Motor neuron (in vitro differentiated cells): ENCODE measurements at regions not wholly inside any gene's neighbourhood (a gene's known extent, or its start where the extent isn't known, plus 50 kb on each side); places are given as distances from the start of the nearest gene placed in this dataset.
"Not testable (repeated sequence)": the region's sequence is repeated elsewhere in the genome, so short reads cannot be mapped to it uniquely, and the experiment has no call there.

Source experiments
- ATAC-seq, 8 experiments: fragments of 200-7000 bp; cut with Tn5 transposase; replicated peaks in 6 of 8; 2 replicates each; pipeline ENCODE4 v1.8.0; 2021; ENCODE audit warnings: mild to moderate bottlenecking in 8 of 8, moderate library complexity in 8 of 8
- H3K27ac ChIP-seq, 2 donors: fragments of 250-450 bp; sonication (Bioruptor Pico); 2 replicates each; pipeline ENCODE4 v1.9.0; 2021; ENCODE audit warnings: antibody characterized with exemption in 2 of 2, mild to moderate bottlenecking in 2 of 2, moderate library complexity in 1 of 2
- H3K4me1 ChIP-seq, 2 donors: fragments of 250-450 bp; sonication (Bioruptor Pico); replicated peaks in 1 of 2; 2 replicates each; pipeline ENCODE4 v1.6.1; 2021; ENCODE audit warnings: antibody characterized with exemption in 2 of 2, mild to moderate bottlenecking in 2 of 2, moderate library complexity in 1 of 2
- H3K4me3 ChIP-seq, 5 donors: fragments of 250-450 bp; sonication (Bioruptor Pico); 2 replicates each; pipeline ENCODE4 v1.9.0; 2021; ENCODE audit warnings: antibody characterized with exemption in 5 of 5, mild to moderate bottlenecking in 5 of 5, moderate library complexity in 4 of 5
- whole genome bisulfite sequencing, 10 experiments: fragments of 450-650 bp; shearing (Covaris generic); methylation state at CpG; one replicate each; pipeline ENCODE4 v1.0.0; 2022; 5-methylcytosine and 5-hydroxymethylcytosine counted together
- in situ Hi-C, 9 experiments: fragments of 400-800 bp; cut with MboI; loops; one replicate each; pipeline ENCODE4 v1.15.0; 2021; ENCODE audit warnings: low sequenced_read_pairs in 9 of 9, low pct_unique_long_range_greater_than_20kb in 2 of 9; ENCODE audit not compliant: unreplicated experiment in 9 of 9

DNA sequence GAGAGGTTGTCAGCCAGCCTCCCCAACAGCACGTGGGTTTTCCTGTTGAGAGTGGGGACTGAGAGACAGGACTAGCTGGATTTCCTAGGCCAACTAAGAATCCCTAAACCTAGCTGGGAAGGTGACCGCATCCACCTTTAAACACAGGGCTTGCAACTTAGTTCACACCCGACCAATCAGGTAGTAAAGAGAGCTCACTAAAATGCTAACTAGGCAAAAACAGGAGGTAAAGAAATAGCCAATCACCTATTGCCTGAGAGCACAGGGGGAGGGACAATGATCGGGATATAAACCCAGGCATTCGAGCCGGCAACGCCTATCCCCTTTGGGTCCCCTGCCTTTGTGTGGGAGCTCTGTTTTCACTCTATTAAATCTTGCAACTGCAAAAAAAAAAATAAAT is 180.5 kb upstream of the TBX18 start:
- H3K27ac ChIP-seq, ATAC-seq, in situ Hi-C loops, H3K4me3 ChIP-seq, H3K4me1 ChIP-seq: not testable (repeated sequence)
- WGBS, 10 experiments, result 0 to 100% (median 83%) methylated on average over 1 to 7 of the region's 7 CpGs; no CpG with 5 or more reads in 4 of the 10 experiments

DNA sequence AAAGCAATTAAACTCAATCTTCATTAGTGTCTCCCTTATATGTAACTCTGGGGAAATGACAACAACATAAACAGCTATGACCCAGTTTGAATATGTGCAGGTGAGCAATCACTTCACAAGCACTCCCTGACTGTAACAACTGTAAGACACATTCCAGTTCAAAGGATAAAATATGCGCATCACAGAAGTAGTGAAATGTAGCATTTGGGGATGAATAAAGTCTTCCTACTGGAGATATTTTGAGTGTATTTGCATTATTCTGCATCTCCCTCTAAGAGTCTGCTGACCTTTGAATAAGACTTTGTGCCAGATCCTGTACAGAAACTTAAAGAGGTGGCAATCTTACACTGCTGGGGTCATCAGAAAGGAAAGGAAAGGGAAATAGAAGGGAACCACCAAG is 179.5 kb upstream of the TBX18 start:
- in situ Hi-C loops, result no loop called here
- peak in 3 of 8 experiments; percentile 98 to 99 (median 98) for ATAC-seq
- 0 to 100% (median 80%) methylated on average over 1 of the region's 1 CpG; no CpG with 5 or more reads in 4 of the 10 experiments for WGBS, 10 experiments

GRCh38 chr6:84941609-84942008 is 177.2 kb upstream of the TBX18 start:
- H3K27ac ChIP-seq, H3K4me1 ChIP-seq, in situ Hi-C loops, H3K4me3 ChIP-seq, ATAC-seq: not testable (repeated sequence)

More for the DNA sequence above, 179.5 kb upstream of the TBX18 start:
- Histone ChIP-seq H3K27ac (no peak overlapping the region), H3K4me1 (no peaks in the 10 kb centered on the region), H3K4me3 (no peak overlapping the region)

GRCh38 chr6:84929212-84929611 is 164.8 kb upstream of the TBX18 start:
- no peak overlapping the region for H3K4me3 ChIP-seq
- H3K27ac ChIP-seq, result no peak overlapping the region
- no peak for ATAC-seq
- in situ Hi-C loops, result no loop called here
- no peaks in the 10 kb centered on the region for H3K4me1 ChIP-seq
- WGBS, 10 experiments, result 20 to 86% (median 67%) methylated on average over 1 of the region's 1 CpG; no CpG with 5 or more reads in 3 of the 10 experiments

GRCh38 chr6:84927551-84927950 is 163.2 kb upstream of the TBX18 start:
- ATAC-seq, result no peak
- in situ Hi-C loops, result no loop called here

DNA sequence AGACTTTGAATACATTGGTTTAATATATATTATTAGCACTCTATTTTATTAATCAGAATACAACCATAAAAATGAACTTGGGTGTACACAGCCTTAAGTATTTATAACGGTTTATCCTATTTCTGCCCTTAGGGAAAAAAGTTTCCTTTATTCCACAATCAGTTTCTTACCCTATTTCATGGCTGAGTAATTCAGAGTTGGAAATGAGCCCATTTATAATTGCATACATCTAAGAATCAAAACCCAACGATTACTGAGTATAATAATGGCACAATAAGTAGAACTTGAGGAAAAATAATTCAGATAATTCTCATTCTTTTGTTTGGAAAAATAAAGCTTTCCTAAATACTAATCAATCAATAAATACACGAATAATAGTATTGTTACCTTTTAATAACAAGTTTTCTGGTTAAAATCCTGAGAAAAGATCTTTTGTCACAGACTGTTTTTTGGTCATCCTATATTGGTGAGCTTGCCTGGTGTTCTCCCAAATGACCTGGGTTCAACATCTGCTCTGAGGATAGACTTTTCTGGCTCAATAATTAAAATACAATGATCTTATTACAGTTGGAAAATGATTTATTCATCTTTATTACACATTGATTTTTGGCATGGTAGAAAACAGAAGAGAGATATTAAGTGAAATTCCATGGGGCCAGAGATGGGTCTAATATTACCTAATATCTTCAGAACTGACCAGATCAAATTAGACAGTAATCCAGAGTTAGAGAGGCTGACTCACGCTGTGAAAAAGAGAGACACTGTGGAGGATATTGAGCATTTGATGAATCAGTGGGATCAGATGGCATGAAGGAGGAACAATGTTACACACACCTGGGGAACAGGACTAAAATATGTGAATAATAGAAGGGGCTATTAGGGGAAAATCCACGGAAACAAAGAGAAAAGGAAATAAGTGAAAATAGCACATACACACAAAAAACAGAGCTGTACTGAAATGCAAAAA is 162.1 kb upstream of the TBX18 start:
- ATAC-seq, result peak in 2 of 8 experiments; percentile 25 to 31
- Histone ChIP-seq H3K4me1 (no peaks in the 10 kb centered on the region), H3K27ac (no peak overlapping the region), H3K4me3 (no peak overlapping the region)
- 19 to 72% (median 57%) methylated on average over 3 to 5 of the region's 5 CpGs for WGBS, 10 experiments
- in situ Hi-C loops, result no loop called here

More at GRCh38 chr6:84927551-84927950, 163.2 kb upstream of the TBX18 start:
- Histone ChIP-seq H3K4me1 (no peaks in the 10 kb centered on the region), H3K4me3 (no peak overlapping the region), H3K27ac (no peak overlapping the region)

DNA sequence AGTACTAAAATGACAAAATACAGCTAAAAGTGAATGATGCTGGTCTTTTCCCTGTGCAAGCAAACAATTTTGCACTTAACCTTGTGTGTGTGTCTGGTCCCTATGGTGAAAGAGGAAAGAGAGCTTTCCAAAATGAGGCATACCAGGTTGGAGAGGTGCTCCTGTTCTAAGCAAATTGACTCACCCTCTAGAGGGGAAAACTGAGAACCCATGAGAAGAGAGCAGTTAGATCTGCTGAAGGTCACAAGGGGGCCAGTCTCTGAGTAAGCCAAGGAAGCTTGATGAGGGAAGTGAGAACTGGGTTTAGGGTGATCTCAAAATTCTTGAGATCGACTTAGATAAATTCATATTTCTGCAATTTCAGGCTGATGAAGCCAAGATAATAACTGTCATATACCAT is 157.5 kb upstream of the TBX18 start:
- no peak overlapping the region for H3K4me3 ChIP-seq
- no peak overlapping the region for H3K27ac ChIP-seq
- no peak for ATAC-seq
- no peaks in the 10 kb centered on the region for H3K4me1 ChIP-seq
- 63 to 100% (median 86%) methylated on average over 1 of the region's 1 CpG; no CpG with 5 or more reads in 5 of the 10 experiments for WGBS, 10 experiments
- in situ Hi-C loops, result no loop called here

DNA sequence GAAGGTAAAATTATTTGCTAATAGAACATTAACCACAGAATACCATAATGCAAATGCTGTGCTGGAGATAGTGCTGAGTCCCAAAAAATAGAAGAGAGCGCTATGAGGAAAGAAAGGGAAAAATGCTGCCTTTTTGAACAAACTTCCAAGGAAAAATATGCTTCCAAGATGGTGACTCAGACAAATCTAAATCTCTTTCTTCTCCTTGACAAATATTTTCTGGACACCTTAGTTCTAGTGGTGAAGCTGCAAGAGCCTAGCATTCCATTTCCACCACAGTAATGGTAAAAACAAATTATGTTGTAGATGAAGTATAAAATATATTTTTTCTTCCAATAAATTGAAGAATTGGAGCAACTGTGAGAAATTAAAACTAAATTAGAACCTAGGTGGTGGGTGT is 155.6 kb upstream of the TBX18 start:
- in situ Hi-C loops, result no loop called here
- ATAC-seq, result no peak
- H3K4me3 ChIP-seq, result no peak overlapping the region
- H3K4me1 ChIP-seq, result no peaks in the 10 kb centered on the region
- H3K27ac ChIP-seq, result no peak overlapping the region
- 100% methylated on average over 1 of the region's 1 CpG; no CpG with 5 or more reads in 4 of the 10 experiments for WGBS, 10 experiments

DNA sequence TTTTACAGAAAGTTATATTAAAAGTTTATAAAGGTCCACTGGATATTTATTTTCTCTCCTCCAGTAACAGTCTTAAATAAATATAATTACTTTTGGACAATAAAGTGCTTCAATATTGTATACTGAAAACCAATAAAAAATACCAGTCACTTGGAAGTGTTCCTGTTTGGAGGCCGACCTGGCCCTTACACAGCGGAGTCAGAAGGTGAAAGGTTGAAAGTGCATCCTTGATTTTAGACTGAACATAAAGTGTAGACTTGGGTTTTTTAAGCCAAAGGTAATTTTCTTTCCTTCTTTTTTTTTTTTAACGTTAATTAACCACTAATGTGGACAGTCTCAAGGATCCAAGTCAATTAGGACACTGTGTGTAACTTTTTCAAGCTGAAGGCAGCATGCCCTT is 152.3 kb upstream of the TBX18 start:
- WGBS, 10 experiments, result 17 to 93% (median 75%) methylated on average over 1 to 3 of the region's 3 CpGs
- in situ Hi-C loops, result no loop called here

GRCh38 chr6:84912472-84913322 is 148.3 kb upstream of the TBX18 start:
- 10 to 89% (median 66%) methylated on average over 1 to 10 of the region's 12 CpGs for WGBS, 10 experiments
- no peaks in the 10 kb centered on the region for H3K4me1 ChIP-seq
- no peak overlapping the region for H3K27ac ChIP-seq
- ATAC-seq, result peak in 1 of 8 experiments; percentile 92
- no peak overlapping the region for H3K4me3 ChIP-seq
- in situ Hi-C loops, result no loop called here

More for the DNA sequence above, 152.3 kb upstream of the TBX18 start:
- ATAC-seq, result no peak
- H3K4me3 ChIP-seq, result no peak overlapping the region
- no peak overlapping the region for H3K27ac ChIP-seq
- no peaks in the 10 kb centered on the region for H3K4me1 ChIP-seq

GRCh38 chr6:84910906-84911607 is 146.7 kb upstream of the TBX18 start:
- no peak overlapping the region for H3K4me3 ChIP-seq
- no peak overlapping the region for H3K27ac ChIP-seq
- peak in 3 of 8 experiments; percentile 34 to 48 (median 43) for ATAC-seq
- H3K4me1 ChIP-seq, result no peaks in the 10 kb centered on the region
- in situ Hi-C loops, result no loop called here
- WGBS, 10 experiments, result 31 to 96% (median 79%) methylated on average over 1 to 2 of the region's 2 CpGs; no CpG with 5 or more reads in 1 of the 10 experiments

DNA sequence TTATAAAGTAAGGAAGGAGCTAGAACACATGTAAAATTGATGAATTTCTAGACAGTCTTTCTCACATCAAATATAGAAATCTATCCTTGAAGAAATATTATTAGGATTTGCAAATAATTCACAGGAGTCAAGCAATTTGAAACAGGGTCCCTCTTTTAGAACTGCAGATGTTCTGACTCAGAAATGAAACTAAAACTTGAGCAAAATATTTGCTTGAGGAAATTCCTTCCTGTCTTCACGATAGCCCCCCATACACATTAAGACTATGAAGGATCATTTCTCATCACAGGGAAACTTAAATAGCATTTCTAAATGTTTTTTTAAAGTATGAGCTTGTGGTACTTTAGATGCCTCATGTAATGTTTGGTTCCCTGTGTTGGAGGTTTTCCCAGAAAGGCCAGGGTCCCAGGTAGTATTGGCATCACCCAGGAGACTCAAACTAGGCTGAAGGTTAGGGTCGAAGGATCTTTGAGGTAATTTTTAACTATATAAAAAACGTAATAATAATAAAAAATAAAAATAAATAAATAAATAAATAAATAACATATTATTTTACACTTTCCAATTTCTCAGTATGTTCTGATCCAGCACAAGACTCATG is 144.0 kb upstream of the TBX18 start:
- WGBS, 10 experiments, result 26 to 92% (median 57%) methylated on average over 1 to 3 of the region's 3 CpGs; no CpG with 5 or more reads in 1 of the 10 experiments
- H3K27ac ChIP-seq, result no peak overlapping the region
- no peak for ATAC-seq
- in situ Hi-C loops, result no loop called here
- H3K4me3 ChIP-seq, result no peak overlapping the region
- H3K4me1 ChIP-seq, result no peaks in the 10 kb centered on the region
